ENCODE measurements at regions not wholly inside any gene's neighbourhood (a gene's known extent, or its start where the extent isn't known, plus 50 kb on each side); places are given as distances from the start of the nearest gene placed in this dataset.

DNA sequence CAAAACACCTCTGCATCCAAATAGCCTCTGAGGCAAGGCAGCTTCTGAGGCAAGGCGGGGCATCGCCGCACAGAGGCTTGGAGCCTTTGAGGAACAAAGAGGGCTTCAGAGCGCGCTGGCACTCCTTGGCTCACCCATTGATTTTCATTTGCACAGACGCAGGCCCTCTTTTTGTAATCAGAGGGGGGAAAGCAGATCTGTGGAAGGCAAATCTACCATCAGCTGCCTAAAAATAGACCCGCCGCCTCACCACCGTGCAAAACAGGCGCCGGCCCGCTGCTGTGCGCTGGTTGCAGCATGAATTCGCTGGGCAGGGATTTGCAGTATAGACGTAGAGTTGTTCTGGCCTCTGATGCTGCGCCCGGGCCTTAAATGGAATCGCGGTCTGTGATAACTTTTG is 69.9 kb upstream of the STMND1 start:
- H3K36me3 ChIP-seq (ENCODE audit: control insufficient read depth, insufficient read depth, low read length), result no peaks in the 10 kb centered on the region
- FAIRE-seq, result no peak
- POLR2A ChIA-PET, result no interaction called here
- DNase-seq (ENCODE audit: extremely low read depth in 1 of 4, low spot score in 3 of 4), result no peak
- no peak overlapping the region for H3K27ac ChIP-seq (ENCODE audit: extremely low read depth, low read depth, low read length)
- 2% methylated on average over 19 of the region's 19 CpGs for WGBS (ENCODE audit: insufficient coverage, low coverage, missing lambda C conversion rate)
- TF ChIP-seq GTF2E2 (tag; IDR thresholded peaks at IDR 0.05), result no peak
- no peak for TF ChIP-seq ARHGAP35 (IDR thresholded peaks at IDR 0.05; ENCODE audit: partially characterized antibody)
- TF ChIP-seq PRDM10 (IDR thresholded peaks at IDR 0.05; ENCODE audit: partially characterized antibody), result no peak
- TF ChIP-seq TARDBP (IDR thresholded peaks at IDR 0.05), result no peak
- no peak for TF ChIP-seq ZBTB9 (CRISPR knock-in tag; IDR thresholded peaks at IDR 0.05)
- TF ChIP-seq NR2F6 (CRISPR knock-in tag; IDR thresholded peaks at IDR 0.05), result no peak
- TF ChIP-seq HDAC2 (IDR thresholded peaks at IDR 0.05), result no peak
- TF ChIP-seq PURB (CRISPR knock-in tag; IDR thresholded peaks at IDR 0.05; ENCODE audit: low read depth), result no peak
- H3K4me3 ChIP-seq, result no peak overlapping the region
- no peak for ATAC-seq
- H3K9me1 ChIP-seq (ENCODE audit: control insufficient read depth, insufficient read depth, low read length), result no peaks in the 10 kb centered on the region
- no peak overlapping the region for H3K4me2 ChIP-seq (ENCODE audit: insufficient read depth, low read length)
- no TSS peak for BruUV-seq (replicated peaks)
- intact Hi-C loops (cut with micrococcal nuclease) (no loop called here), in situ Hi-C loops (cut with MboI) (no loop called here)
- no peak overlapping the region for H2AFZ ChIP-seq (ENCODE audit: low read depth, low read length)
- no peaks in the 10 kb centered on the region for H4K20me1 ChIP-seq (replicated peaks; ENCODE audit: control insufficient read depth, insufficient read depth, low read length)
- no peaks in the 10 kb centered on the region for H3K79me2 ChIP-seq (ENCODE audit: control insufficient read depth, insufficient read depth, low read length)
- H3K27me3 ChIP-seq (ENCODE audit: control insufficient read depth in 2 of 2, insufficient read depth in 2 of 2, low read length in 2 of 2), result peaks cover 3 to 12% of the 10 kb centered on the region in 2 experiments
- H3K4me1 ChIP-seq (replicated peaks in 1 of 2; ENCODE audit: control insufficient read depth in 2 of 2, insufficient read depth in 2 of 2, low read length in 2 of 2), result no peaks in the 10 kb centered on the region
- H3K9me3 ChIP-seq (replicated peaks; ENCODE audit: control insufficient read depth, insufficient read depth, low read depth, low read length), result no peaks in the 10 kb centered on the region
- no peak overlapping the region for H3K9ac ChIP-seq (ENCODE audit: insufficient read depth in 1 of 2, low read depth in 2 of 2, low read length in 2 of 2)
- CTCF ChIA-PET (ENCODE audit: low intra/inter-chr PET ratio), result no interaction called here

Measured in K562 (cell line).